Activated CD8-positive, alpha-beta T cell treated with anti-CD3 and anti-CD28 coated beads for 36 hours (primary cell): ENCODE measurements at regions not wholly inside any gene's neighbourhood (a gene's known extent, or its start where the extent isn't known, plus 50 kb on each side); places are given as distances from the start of the nearest gene placed in this dataset.

Experiments used
- ATAC-seq: fragments of 200-7000 bp; cut with Tn5 transposase; one replicate; pipeline ENCODE4 v1.10.0; 2021; ENCODE audit warnings: mild to moderate bottlenecking, moderate library complexity
- CTCF ChIA-PET: fragments of 350-600 bp; sonication (Branson Sonifier 250); formaldehyde crosslinking; loops from one replicate; lab custom pipeline; 2021; ENCODE audit warnings: antibody characterized with exemption; lab: Charles Lee
- POLR2A ChIA-PET: fragments of 350-600 bp; sonication (Branson Sonifier 250); formaldehyde crosslinking; loops from one replicate; lab custom pipeline; 2021; ENCODE audit warnings: antibody characterized with exemption; lab: Charles Lee
- DNase-seq: peaks from one replicate; pipeline ENCODE4 v3.0.0-alpha.2; 2020
- H3K27ac Mint-ChIP-seq: one replicate; pipeline ENCODE4 v1.8.0; 2021; ENCODE audit warnings: mild to moderate bottlenecking, mixed read lengths
- H3K27me3 Mint-ChIP-seq: one replicate; pipeline ENCODE4 v1.8.0; 2021; ENCODE audit warnings: mixed read lengths
- H3K36me3 Mint-ChIP-seq: one replicate; pipeline ENCODE4 v1.8.0; 2021; ENCODE audit warnings: low read depth, mixed read lengths
- H3K4me1 Mint-ChIP-seq: one replicate; pipeline ENCODE4 v1.8.0; 2021; ENCODE audit warnings: low read depth, mixed read lengths
- H3K4me3 Mint-ChIP-seq: one replicate; pipeline ENCODE4 v1.8.0; 2021; ENCODE audit warnings: mild to moderate bottlenecking, moderate library complexity, mixed read lengths
- H3K9me3 Mint-ChIP-seq: one replicate; pipeline ENCODE4 v1.8.0; 2021; ENCODE audit warnings: mixed read lengths
- intact Hi-C: fragments of 100-400 bp; cut with micrococcal nuclease; formaldehyde crosslinking; loops from one replicate; pipeline ENCODE4 v1.10.0; 2022
- TF ChIP-seq, protein P1 (sequence below): fragments of 200-600 bp; IDR thresholded peaks from one replicate; pipeline ENCODE4 v1.8.0; 2022; ENCODE audit warnings: antibody characterized with exemption, mild to moderate bottlenecking

DNA sequence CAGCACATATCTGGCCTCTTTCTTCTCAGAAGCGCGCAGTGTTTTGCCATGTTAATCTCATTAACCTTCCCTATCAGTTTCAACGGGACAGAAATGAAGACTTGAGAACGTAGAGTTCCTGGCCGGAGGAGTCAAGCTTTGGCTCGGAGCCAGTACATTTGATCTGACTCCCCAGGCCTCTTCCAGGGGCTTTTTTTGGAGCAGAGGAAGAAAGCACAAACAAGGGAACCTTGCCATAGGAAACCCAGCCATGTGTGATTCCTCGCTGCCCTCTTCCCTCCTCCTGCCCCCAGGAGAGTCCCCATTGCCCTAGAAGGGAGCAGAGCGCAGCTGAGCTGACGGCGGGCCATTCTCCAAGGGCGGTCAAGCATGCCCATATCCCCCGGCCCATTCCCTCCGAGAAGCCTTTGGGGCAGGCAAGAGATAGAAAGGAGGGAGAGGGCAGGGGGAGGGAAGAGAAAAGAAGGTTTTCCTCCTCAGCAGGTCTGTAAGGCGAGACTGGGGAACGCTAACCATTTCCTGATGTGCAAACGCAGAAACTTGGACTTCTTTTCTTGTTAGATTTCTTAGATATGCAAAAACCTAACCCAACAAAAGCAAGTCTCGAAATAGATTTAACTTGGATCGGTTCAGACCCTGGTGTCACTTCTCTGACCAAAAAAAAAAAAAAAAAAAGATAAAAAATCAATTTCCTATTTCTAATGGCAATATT, 63.7 kb upstream of the POU3F3 start:
- no peak for ATAC-seq
- no peak for DNase-seq
- Mint-ChIP-seq H3K27me3 (peaks cover 4% of the 10 kb centered on the region), H3K9me3 (no peaks in the 10 kb centered on the region), H3K36me3 (no peaks in the 10 kb centered on the region), H3K4me3 (no peak overlapping the region), H3K27ac (no peak overlapping the region), H3K4me1 (no peaks in the 10 kb centered on the region)
- intact Hi-C loops = no loop called here
- ChIA-PET CTCF (no interaction called here), POLR2A (no interaction called here)
- TF ChIP-seq, protein P1, sequence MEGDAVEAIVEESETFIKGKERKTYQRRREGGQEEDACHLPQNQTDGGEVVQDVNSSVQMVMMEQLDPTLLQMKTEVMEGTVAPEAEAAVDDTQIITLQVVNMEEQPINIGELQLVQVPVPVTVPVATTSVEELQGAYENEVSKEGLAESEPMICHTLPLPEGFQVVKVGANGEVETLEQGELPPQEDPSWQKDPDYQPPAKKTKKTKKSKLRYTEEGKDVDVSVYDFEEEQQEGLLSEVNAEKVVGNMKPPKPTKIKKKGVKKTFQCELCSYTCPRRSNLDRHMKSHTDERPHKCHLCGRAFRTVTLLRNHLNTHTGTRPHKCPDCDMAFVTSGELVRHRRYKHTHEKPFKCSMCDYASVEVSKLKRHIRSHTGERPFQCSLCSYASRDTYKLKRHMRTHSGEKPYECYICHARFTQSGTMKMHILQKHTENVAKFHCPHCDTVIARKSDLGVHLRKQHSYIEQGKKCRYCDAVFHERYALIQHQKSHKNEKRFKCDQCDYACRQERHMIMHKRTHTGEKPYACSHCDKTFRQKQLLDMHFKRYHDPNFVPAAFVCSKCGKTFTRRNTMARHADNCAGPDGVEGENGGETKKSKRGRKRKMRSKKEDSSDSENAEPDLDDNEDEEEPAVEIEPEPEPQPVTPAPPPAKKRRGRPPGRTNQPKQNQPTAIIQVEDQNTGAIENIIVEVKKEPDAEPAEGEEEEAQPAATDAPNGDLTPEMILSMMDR = no peak

- ChIA-PET CTCF (no interaction called here), POLR2A (no interaction called here)
- no peak for ATAC-seq
- TF ChIP-seq, protein P1 = no peak
- H3K9me3 Mint-ChIP-seq = no peaks in the 10 kb centered on the region
- H3K4me1 Mint-ChIP-seq = no peaks in the 10 kb centered on the region
- DNase-seq = no peak
- intact Hi-C loops = no loop called here
- H3K27me3 Mint-ChIP-seq = peaks cover 4% of the 10 kb centered on the region
- no peak overlapping the region for H3K4me3 Mint-ChIP-seq
- no peak overlapping the region for H3K27ac Mint-ChIP-seq
- no peaks in the 10 kb centered on the region for H3K36me3 Mint-ChIP-seq
Measured at GRCh38 chr2:104790901-104791495, 62.9 kb upstream of the POU3F3 start.

- Mint-ChIP-seq H3K27ac (no peak overlapping the region), H3K27me3 (peaks cover 4% of the 10 kb centered on the region), H3K4me1 (no peaks in the 10 kb centered on the region), H3K9me3 (no peaks in the 10 kb centered on the region), H3K36me3 (no peaks in the 10 kb centered on the region), H3K4me3 (no peak overlapping the region)
- ATAC-seq (no peak), DNase-seq (no peak)
- intact Hi-C loops = no loop called here
- TF ChIP-seq, protein P1 = no peak
- CTCF ChIA-PET = no interaction called here
- POLR2A ChIA-PET = no interaction called here
Measured at GRCh38 chr2:104793966-104794365, 59.9 kb upstream of the POU3F3 start.

DNA sequence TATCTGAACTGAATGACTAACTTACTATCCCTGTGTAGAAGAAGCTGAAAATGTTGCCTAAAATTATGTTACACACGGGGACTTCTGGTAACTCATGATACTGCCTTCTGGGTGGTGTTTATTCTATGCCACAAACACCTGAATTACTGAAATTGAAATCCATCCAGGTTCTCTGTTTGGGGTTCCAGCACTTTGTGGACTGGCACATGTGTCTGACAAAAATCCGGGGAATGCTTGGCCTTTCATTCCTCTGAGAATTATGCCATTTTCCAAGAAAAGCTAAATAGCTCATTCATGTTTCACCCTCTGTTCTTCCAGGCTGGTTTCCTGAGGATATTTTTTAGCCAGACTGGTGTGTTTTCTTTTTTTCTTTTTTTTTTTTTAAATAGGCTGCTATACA, 59.5 kb upstream of the POU3F3 start:
- intact Hi-C loops = no loop called here
- H3K9me3 Mint-ChIP-seq = no peaks in the 10 kb centered on the region
- DNase-seq (no peak), ATAC-seq (no peak)
- H3K36me3 Mint-ChIP-seq = no peaks in the 10 kb centered on the region
- H3K4me3 Mint-ChIP-seq = no peak overlapping the region
- CTCF ChIA-PET = no interaction called here
- H3K27me3 Mint-ChIP-seq = peaks cover 4% of the 10 kb centered on the region
- no peak overlapping the region for H3K27ac Mint-ChIP-seq
- POLR2A ChIA-PET = no interaction called here
- H3K4me1 Mint-ChIP-seq = no peaks in the 10 kb centered on the region
- TF ChIP-seq, protein P1 = no peak
